ENCODE measurements at regions not wholly inside any gene's neighbourhood (a gene's known extent, or its start where the extent isn't known, plus 50 kb on each side); places are given as distances from the start of the nearest gene placed in this dataset.

- TF ChIP-seq MXI1 (IDR thresholded peaks at IDR 0.05; ENCODE audit: low read depth, low read length) (no peak), NRF1 (IDR thresholded peaks at IDR 0.05; ENCODE audit: low read depth, low read length) (no peak), YY1 (IDR thresholded peaks at IDR 0.05; ENCODE audit: low read depth) (no peak)
Observed at GRCh38 chr11:96523656-96524055, 133.8 kb downstream of the JRKL start.

All from SK-N-SH (cell line).